Suprapubic skin (tissue), 4 donors: ENCODE measurements at regions not wholly inside any gene's neighbourhood (a gene's known extent, or its start where the extent isn't known, plus 50 kb on each side); places are given as distances from the start of the nearest gene placed in this dataset.

Experiments
- POLR2A ChIP-seq, 2 donors: fragments of 450-650 bp; IDR thresholded peaks; one replicate each; pipeline ENCODE4 v1.6.1; 2017; ENCODE audit warnings: antibody characterized with exemption in 2 of 2, mild to moderate bottlenecking in 2 of 2, moderate library complexity in 2 of 2
- POLR2AphosphoS5 ChIP-seq, 3 donors: sonication (generic); formaldehyde crosslinking; IDR thresholded peaks; one replicate each; pipeline ENCODE4 v1.6.1; 2017; ENCODE audit warnings: antibody characterized with exemption in 3 of 3
- TF ChIP-seq, protein P1 (sequence below), 2 donors: fragments of 200-600 bp in 1 of 2; fragments of 450-650 bp in 1 of 2; sonication (generic) in 1 of 2; IDR thresholded peaks; one replicate each; pipeline ENCODE4 v1.5.1; 2016 to 2019; ENCODE audit warnings: antibody characterized with exemption in 2 of 2, mild to moderate bottlenecking in 1 of 2, moderate library complexity in 1 of 2

DNA sequence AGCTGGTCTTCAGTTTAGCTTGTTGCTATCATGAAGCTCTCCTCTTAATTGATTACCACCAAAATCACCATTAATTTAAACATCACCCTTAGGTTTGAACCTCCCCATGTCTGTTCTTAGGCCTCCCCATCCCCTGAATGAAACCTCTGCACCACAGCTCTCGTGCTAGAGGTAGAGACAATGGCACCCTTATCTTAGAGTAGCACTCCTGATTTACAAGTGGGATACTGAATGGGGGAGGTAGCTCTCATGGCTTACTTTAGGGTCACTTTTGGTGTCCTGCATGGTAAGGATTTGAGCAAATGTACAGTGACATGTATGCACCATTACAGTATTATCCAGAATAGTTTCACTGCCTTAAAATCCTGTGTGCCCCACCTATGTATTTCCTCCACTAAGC is 115.6 kb upstream of the ADTRP start:
- TF ChIP-seq POLR2A (IDR thresholded peaks at IDR 0.05), result no peak
- TF ChIP-seq, protein P1, sequence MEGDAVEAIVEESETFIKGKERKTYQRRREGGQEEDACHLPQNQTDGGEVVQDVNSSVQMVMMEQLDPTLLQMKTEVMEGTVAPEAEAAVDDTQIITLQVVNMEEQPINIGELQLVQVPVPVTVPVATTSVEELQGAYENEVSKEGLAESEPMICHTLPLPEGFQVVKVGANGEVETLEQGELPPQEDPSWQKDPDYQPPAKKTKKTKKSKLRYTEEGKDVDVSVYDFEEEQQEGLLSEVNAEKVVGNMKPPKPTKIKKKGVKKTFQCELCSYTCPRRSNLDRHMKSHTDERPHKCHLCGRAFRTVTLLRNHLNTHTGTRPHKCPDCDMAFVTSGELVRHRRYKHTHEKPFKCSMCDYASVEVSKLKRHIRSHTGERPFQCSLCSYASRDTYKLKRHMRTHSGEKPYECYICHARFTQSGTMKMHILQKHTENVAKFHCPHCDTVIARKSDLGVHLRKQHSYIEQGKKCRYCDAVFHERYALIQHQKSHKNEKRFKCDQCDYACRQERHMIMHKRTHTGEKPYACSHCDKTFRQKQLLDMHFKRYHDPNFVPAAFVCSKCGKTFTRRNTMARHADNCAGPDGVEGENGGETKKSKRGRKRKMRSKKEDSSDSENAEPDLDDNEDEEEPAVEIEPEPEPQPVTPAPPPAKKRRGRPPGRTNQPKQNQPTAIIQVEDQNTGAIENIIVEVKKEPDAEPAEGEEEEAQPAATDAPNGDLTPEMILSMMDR (IDR thresholded peaks at IDR 0.05), result no peak
- TF ChIP-seq POLR2AphosphoS5 (IDR thresholded peaks at IDR 0.05), result no peak
